GM12891 (cell line): ENCODE measurements at regions not wholly inside any gene's neighbourhood (a gene's known extent, or its start where the extent isn't known, plus 50 kb on each side); places are given as distances from the start of the nearest gene placed in this dataset.

ENCODE experiments used
- DNase-seq: peaks from one replicate; pipeline ENCODE4 v3.0.0; 2011; ENCODE audit warnings: low spot score; ENCODE audit not compliant: insufficient read length
- FAIRE-seq: peaks from 2 replicates; lab custom pipeline; 2011; peaks lifted over from hg19 to GRCh38; lab: Jason Lieb, UNC
- PAX5 ChIP-seq: IDR thresholded peaks from 2 replicates; pipeline ENCODE4 v1.6.1; 2011; ENCODE audit warnings: low read length, moderate library complexity, mild to moderate bottlenecking; ENCODE audit not compliant: insufficient read depth, severe bottlenecking
- POLR2A ChIP-seq: IDR thresholded peaks from 2 replicates; pipeline ENCODE4 v1.6.1; 2011; ENCODE audit warnings: low read depth, low read length, control low read depth
- POLR2AphosphoS5 ChIP-seq: IDR thresholded peaks from 2 replicates; pipeline ENCODE4 v1.6.1; 2011; ENCODE audit warnings: low read depth, low read length, control low read depth
- POU2F2 ChIP-seq: IDR thresholded peaks from 2 replicates; pipeline ENCODE4 v1.6.1; 2011; ENCODE audit warnings: low read depth, mild to moderate bottlenecking, control low read depth, low read length, moderate library complexity
- SPI1 ChIP-seq: IDR thresholded peaks from 2 replicates; pipeline ENCODE4 v1.6.1; 2011; ENCODE audit warnings: low read depth, low read length, control low read depth
- TAF1 ChIP-seq: IDR thresholded peaks from 2 replicates; pipeline ENCODE4 v1.6.1; 2011; ENCODE audit warnings: low read depth, low read length, control low read depth

DNA sequence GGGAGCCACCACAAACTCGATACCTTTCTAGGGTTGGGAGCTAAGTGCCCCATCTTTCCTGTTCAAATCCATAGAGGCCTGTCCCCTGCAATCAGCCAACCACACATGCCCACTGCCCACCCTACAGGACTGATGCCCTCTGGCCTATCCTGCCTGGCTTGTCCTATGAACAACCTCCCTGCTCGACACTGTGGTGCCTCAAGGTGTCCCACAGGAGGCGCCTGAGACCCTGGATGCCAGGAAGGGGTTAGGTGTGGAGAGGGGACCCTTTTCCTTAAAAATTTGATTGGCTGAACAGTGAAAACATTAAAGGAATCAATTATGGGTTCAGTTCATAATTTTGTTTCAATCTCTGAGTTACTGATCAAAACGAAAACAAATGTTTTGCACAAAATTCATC lies 97.3 kb upstream of the FZD10 start:
- no peak for DNase-seq
- FAIRE-seq, result no peak
- TF ChIP-seq TAF1, result no peak
- no peak for TF ChIP-seq POLR2AphosphoS5
- TF ChIP-seq PAX5, result no peak
- TF ChIP-seq POLR2A, result no peak
- no peak for TF ChIP-seq POU2F2
- no peak for TF ChIP-seq SPI1

- FAIRE-seq (no peak), DNase-seq (no peak)
- TF ChIP-seq POLR2A (no peak), SPI1 (no peak), PAX5 (no peak), TAF1 (no peak), POU2F2 (no peak), POLR2AphosphoS5 (no peak)
Measured at GRCh38 chr12:130066742-130067141, 95.5 kb upstream of the FZD10 start.

- TF ChIP-seq POU2F2 (no peak), POLR2A (no peak), TAF1 (no peak), SPI1 (no peak), POLR2AphosphoS5 (no peak), PAX5 (no peak)
- FAIRE-seq (no peak), DNase-seq (no peak)
Measured at GRCh38 chr12:130068741-130069140, 93.5 kb upstream of the FZD10 start.

DNA sequence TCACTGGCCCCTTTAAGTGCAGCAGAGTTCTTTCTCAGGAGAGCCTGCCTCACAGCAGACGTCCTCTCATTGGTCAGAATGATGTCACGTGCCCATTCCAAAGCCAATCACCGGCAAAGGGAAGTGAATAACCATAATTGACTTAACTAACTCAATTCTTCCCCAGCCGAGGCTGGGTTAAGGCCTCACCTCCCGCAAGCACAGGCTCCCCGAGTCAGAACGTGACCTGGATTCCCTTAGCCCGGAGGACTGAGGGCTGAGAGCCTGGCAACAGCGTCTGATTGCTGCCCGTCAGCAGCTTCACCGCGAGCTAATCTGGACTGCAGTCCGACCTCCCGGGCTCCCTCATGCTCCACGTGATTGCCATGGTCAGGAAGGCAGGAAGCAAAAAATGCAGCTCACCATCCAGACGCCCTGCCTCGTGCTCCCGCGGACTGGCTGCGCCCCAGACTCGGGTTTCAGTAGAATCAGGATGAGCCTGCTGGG lies 92.1 kb upstream of the FZD10 start:
- FAIRE-seq, result no peak
- DNase-seq, result no peak
- TF ChIP-seq POLR2A, result no peak
- no peak for TF ChIP-seq TAF1
- TF ChIP-seq POLR2AphosphoS5, result no peak
- TF ChIP-seq POU2F2, result no peak
- TF ChIP-seq SPI1, result no peak
- TF ChIP-seq PAX5, result no peak

DNA sequence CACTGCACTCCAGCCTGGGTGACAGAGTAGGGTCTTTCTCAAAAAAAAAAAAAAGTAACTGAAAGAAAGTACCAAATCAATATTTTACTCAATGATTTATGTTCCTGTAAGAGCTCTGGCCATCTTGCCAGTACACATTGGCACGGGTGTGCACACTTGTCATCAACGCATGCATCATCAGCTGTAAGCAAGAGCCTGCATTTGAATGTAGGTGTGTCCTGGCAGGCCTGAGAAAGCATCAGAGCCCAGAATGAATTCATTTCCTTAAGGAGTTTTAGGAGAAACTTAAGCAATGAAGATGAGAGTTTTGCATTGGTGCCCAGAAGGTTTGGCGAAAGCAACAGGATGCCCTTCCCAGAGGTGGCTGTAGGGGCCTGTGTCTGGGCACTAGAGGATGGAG lies 88.5 kb upstream of the FZD10 start:
- FAIRE-seq (no peak), DNase-seq (no peak)
- TF ChIP-seq PAX5, result no peak
- no peak for TF ChIP-seq POLR2A
- TF ChIP-seq POLR2AphosphoS5, result no peak
- TF ChIP-seq SPI1, result no peak
- no peak for TF ChIP-seq POU2F2
- no peak for TF ChIP-seq TAF1

DNA sequence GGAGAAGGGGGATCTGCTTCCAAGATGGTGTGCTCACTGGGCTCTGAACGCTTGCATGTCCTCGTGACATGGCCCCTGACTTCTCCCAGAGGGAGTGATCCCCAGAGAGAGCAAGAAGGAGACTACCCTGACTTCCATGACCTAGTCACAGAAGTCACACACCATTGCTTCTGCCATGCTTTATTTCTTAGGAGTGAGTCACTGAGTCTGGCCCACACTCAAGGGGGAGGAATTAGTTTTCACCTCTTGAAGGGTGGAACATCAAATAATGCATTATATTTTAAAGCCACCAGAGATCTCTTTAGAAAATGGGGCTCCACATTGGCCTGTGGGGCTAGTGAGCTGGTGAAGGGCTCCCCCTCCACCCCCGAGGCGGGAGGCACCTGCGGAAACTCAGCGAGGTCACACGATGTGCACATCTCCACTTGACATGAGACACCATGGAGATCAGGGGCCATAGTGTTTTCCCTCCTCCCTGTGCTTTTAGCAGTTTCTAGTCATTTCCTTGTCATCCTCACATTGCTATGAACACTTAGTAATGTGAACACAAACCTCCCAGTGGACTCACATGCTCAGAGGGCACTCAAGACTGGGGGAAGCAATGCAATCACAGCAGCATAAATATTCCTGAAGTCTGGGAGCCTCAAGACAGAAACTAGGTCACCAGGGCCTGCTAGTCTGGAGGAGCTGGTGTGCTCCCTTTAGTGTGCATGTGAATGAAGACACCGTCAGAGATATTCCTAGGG lies 87.4 kb upstream of the FZD10 start:
- DNase-seq (no peak), FAIRE-seq (no peak)
- TF ChIP-seq PAX5 (no peak), TAF1 (no peak), POLR2AphosphoS5 (no peak), POU2F2 (no peak), POLR2A (no peak), SPI1 (no peak)

DNA sequence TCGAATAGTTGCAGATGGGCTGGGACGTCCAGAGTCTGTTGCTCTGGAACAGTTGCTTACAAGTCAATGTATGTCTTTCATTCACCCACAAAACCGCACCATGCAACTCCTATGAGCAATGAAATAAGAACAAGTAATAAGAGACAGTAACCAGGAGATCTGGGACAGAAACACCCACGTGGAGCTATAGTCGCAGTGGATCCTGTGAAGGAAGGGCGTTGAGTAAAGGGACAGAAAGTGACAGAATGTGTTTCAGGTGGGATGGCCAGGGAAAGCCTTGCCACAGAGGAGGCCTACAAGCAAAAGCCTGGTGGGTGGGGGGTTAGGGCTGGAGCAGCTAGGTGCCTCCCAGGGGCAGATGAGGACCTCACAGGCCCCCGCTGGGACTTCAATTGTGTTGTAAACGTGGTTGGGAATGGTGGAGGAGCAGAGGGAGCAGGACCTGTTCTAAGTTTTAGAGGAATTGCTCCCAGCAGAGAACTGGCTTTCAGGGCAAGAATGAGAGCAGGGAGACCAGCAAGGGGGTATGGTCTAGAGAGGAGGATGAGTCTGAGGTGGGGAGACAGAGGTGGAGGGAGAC lies 86.7 kb upstream of the FZD10 start:
- TF ChIP-seq TAF1, result no peak
- no peak for TF ChIP-seq POLR2AphosphoS5
- no peak for TF ChIP-seq POLR2A
- no peak for TF ChIP-seq PAX5
- DNase-seq (no peak), FAIRE-seq (no peak)

DNA sequence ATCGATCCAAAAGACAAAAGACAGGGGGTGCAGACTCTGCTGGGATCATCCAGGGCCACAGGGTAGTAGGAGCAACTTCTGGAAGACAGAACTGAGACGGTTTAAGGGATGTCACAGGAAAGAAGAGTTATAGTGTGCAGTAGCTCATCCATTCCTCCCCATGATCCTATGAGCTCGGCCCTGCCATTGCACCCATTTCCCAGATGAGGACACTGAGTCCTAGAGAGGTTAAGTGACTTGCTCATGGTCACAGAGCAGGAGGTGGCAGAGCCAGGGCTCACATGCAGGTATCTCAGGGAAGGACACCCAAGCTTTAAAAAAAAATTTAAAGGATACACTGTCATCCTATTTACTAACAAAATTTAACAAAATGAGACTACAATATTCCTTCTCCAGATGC lies 86.1 kb upstream of the FZD10 start:
- DNase-seq (no peak), FAIRE-seq (no peak)
- no peak for TF ChIP-seq PAX5
- no peak for TF ChIP-seq POU2F2
- no peak for TF ChIP-seq TAF1
- no peak for TF ChIP-seq POLR2AphosphoS5

DNA sequence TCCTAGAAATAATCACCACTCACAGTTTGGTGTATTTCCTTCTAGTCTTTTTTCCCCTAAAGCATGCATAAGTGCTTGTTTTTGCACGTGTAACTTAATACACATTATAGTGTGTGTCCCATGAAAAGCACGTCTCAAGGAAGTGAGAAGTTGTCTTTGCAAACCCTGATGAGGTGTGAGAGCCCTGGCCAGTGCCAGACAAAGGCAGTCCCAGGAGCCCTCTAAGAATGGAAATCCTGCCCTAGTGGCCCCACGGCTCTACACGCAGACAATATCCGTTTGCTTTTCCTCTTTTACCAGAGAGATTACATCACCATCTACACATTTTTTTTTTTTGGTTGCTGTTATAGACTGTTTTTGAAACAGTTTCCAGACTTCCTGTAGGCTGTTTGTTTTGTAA lies 85.5 kb upstream of the FZD10 start:
- FAIRE-seq, result no peak
- no peak for DNase-seq
- TF ChIP-seq TAF1 (no peak), POLR2A (no peak), SPI1 (no peak), POLR2AphosphoS5 (no peak), PAX5 (no peak), POU2F2 (no peak)

- DNase-seq, result no peak
- FAIRE-seq, result no peak
- TF ChIP-seq POLR2AphosphoS5 (no peak), SPI1 (no peak), TAF1 (no peak), POLR2A (no peak), PAX5 (no peak), POU2F2 (no peak)
Measured at GRCh38 chr12:130078852-130079251, 83.4 kb upstream of the FZD10 start.
